ENCODE measurements at regions not wholly inside any gene's neighbourhood (a gene's known extent, or its start where the extent isn't known, plus 50 kb on each side); places are given as distances from the start of the nearest gene placed in this dataset.

GRCh38 chr1:235057385-235058306 is 71.0 kb downstream of the TOMM20 start:
- dilution Hi-C loops (cut with MboI; ENCODE audit: extremely low pct_ligation_motif_present, low sequenced_read_pairs): no loop called here
- no peak for FAIRE-seq

GRCh38 chr1:235056937-235057336 is 71.7 kb downstream of the TOMM20 start:
- FAIRE-seq: no peak
- Histone ChIP-seq H3K9ac (ENCODE audit: control insufficient read depth, extremely low read depth, insufficient read depth, low read length) (peak overlapping the region; percentile 20), H3K9me3 (ENCODE audit: control insufficient read depth, low read depth, low read length) (peaks cover 2% of the 10 kb centered on the region), H3K27me3 (ENCODE audit: control insufficient read depth, extremely low read depth, insufficient read depth, low read length) (no peaks in the 10 kb centered on the region), H3K79me2 (ENCODE audit: control insufficient read depth, insufficient read depth, low read length) (no peaks in the 10 kb centered on the region), H3K27ac (ENCODE audit: control insufficient read depth, insufficient read depth, low read length) (peak overlapping the region; percentile 2), H2AFZ (ENCODE audit: control insufficient read depth, low read length) (no peak overlapping the region), H4K20me1 (ENCODE audit: control insufficient read depth, extremely low read depth, insufficient read depth, low read length) (no peaks in the 10 kb centered on the region), H3K36me3 (ENCODE audit: control insufficient read depth in 2 of 2, extremely low read depth in 1 of 2, insufficient read depth in 2 of 2, low read length in 2 of 2) (no peaks in the 10 kb centered on the region), H3K9me1 (ENCODE audit: control insufficient read depth, extremely low read depth, insufficient read depth, low read length) (no peaks in the 10 kb centered on the region), H3K4me1 (ENCODE audit: control insufficient read depth, extremely low read depth, insufficient read depth, low read length) (peaks cover 25% of the 10 kb centered on the region), H3K4me3 (ENCODE audit: control insufficient read depth in 2 of 3, extremely low read depth in 1 of 3, insufficient read depth in 2 of 3, low read depth in 1 of 3, low read length in 3 of 3) (no peak overlapping the region), H3K4me2 (ENCODE audit: control insufficient read depth, extremely low read depth, insufficient read depth, low read depth, low read length) (peak overlapping the region; percentile 3)
- dilution Hi-C loops (cut with MboI; ENCODE audit: extremely low pct_ligation_motif_present, low sequenced_read_pairs): no loop called here
- DNase-seq (ENCODE audit: low read depth, low spot score): peak; percentile 90
- TF ChIP-seq EZH2 (IDR thresholded peaks at IDR 0.05; ENCODE audit: low read length) (no peak), CTCF (optimal IDR thresholded peaks at IDR 0.05 in 1 of 3, IDR thresholded peaks at IDR 0.05 in 1 of 3, conservative IDR thresholded peaks at IDR 0.05 in 1 of 3; ENCODE audit: extremely low read depth in 1 of 3, insufficient read depth in 2 of 3, low read length in 3 of 3) (peak; percentile 91 to 97 (median 92))

More at GRCh38 chr1:235057385-235058306, 71.0 kb downstream of the TOMM20 start:
- peaks cover 31% of the 10 kb centered on the region for H3K4me1 ChIP-seq (ENCODE audit: control insufficient read depth, extremely low read depth, insufficient read depth, low read length)
- H3K27ac ChIP-seq (ENCODE audit: control insufficient read depth, insufficient read depth, low read length): no peak overlapping the region
- peak overlapping the region; percentile 20 for H3K9ac ChIP-seq (ENCODE audit: control insufficient read depth, extremely low read depth, insufficient read depth, low read length)
- TF ChIP-seq EZH2 (IDR thresholded peaks at IDR 0.05; ENCODE audit: low read length): no peak
- no peak for TF ChIP-seq CTCF (optimal IDR thresholded peaks at IDR 0.05 in 1 of 3, IDR thresholded peaks at IDR 0.05 in 1 of 3, conservative IDR thresholded peaks at IDR 0.05 in 1 of 3; ENCODE audit: extremely low read depth in 1 of 3, insufficient read depth in 2 of 3, low read length in 3 of 3)
- no peak overlapping the region for H3K4me3 ChIP-seq (ENCODE audit: control insufficient read depth in 2 of 3, extremely low read depth in 1 of 3, insufficient read depth in 2 of 3, low read depth in 1 of 3, low read length in 3 of 3)
- no peaks in the 10 kb centered on the region for H3K27me3 ChIP-seq (ENCODE audit: control insufficient read depth, extremely low read depth, insufficient read depth, low read length)
- no peaks in the 10 kb centered on the region for H3K36me3 ChIP-seq (ENCODE audit: control insufficient read depth in 2 of 2, extremely low read depth in 1 of 2, insufficient read depth in 2 of 2, low read length in 2 of 2)
- H3K79me2 ChIP-seq (ENCODE audit: control insufficient read depth, insufficient read depth, low read length): no peaks in the 10 kb centered on the region
- H3K4me2 ChIP-seq (ENCODE audit: control insufficient read depth, extremely low read depth, insufficient read depth, low read depth, low read length): no peak overlapping the region
- no peak for DNase-seq (ENCODE audit: low read depth, low spot score)
- H4K20me1 ChIP-seq (ENCODE audit: control insufficient read depth, extremely low read depth, insufficient read depth, low read length): no peaks in the 10 kb centered on the region
- H3K9me1 ChIP-seq (ENCODE audit: control insufficient read depth, extremely low read depth, insufficient read depth, low read length): no peaks in the 10 kb centered on the region
- H2AFZ ChIP-seq (ENCODE audit: control insufficient read depth, low read length): no peak overlapping the region
- H3K9me3 ChIP-seq (ENCODE audit: control insufficient read depth, low read depth, low read length): peaks cover 2% of the 10 kb centered on the region
